Gastroesophageal sphincter (tissue), 4 donors: ENCODE measurements at regions not wholly inside any gene's neighbourhood (a gene's known extent, or its start where the extent isn't known, plus 50 kb on each side); places are given as distances from the start of the nearest gene placed in this dataset.

ENCODE experiments used
- ATAC-seq: fragments of 150-250 bp; one replicate; pipeline ENCODE4 v1.9.1; 2016; ENCODE audit warnings: mild to moderate bottlenecking, moderate library complexity
- H3K27ac ChIP-seq, 4 donors: fragments of 200-600 bp; sonication (generic) in 3 of 4; 1 replicate in 3 of 4; 2 replicates in 1 of 4; pipeline ENCODE4 v1.5.1; 2016 to 2019
- H3K27me3 ChIP-seq: fragments of 200-600 bp; sonication (generic); one replicate; pipeline ENCODE4 v1.5.1; 2019
- H3K36me3 ChIP-seq, 2 donors: fragments of 200-600 bp; sonication (generic); one replicate each; pipeline ENCODE4 v1.5.1; 2019; ENCODE audit warnings: control low read depth in 1 of 2
- H3K4me1 ChIP-seq, 3 donors: fragments of 200-600 bp; sonication (generic); 1 replicate in 2 of 3; 2 replicates in 1 of 3; pipeline ENCODE4 v1.5.1; 2016 to 2019; ENCODE audit warnings: control low read depth in 2 of 3
- H3K4me3 ChIP-seq, 2 donors: fragments of 200-600 bp; sonication (generic); one replicate each; pipeline ENCODE4 v1.5.1; 2019; ENCODE audit warnings: mild to moderate bottlenecking in 1 of 2, moderate library complexity in 1 of 2
- H3K9me3 ChIP-seq, 3 donors: fragments of 200-600 bp; sonication (generic); one replicate each; pipeline ENCODE4 v1.5.1; 2017 to 2019; ENCODE audit warnings: control low read depth in 2 of 3
- CTCF ChIP-seq, 4 experiments: fragments of 200-600 bp in 2 of 4; fragments of 450-650 bp in 2 of 4; sonication (generic) in 1 of 4; IDR thresholded peaks; one replicate each; pipeline ENCODE4 v1.5.1; 2017 to 2019; ENCODE audit warnings: antibody characterized with exemption in 4 of 4, mild to moderate bottlenecking in 2 of 4, moderate library complexity in 2 of 4
- EP300 ChIP-seq: sonication (generic); formaldehyde crosslinking; IDR thresholded peaks from one replicate; pipeline ENCODE4 v1.6.1; 2017; ENCODE audit warnings: antibody characterized with exemption, mild to moderate bottlenecking
- POLR2A ChIP-seq, 2 donors: fragments of 450-650 bp; IDR thresholded peaks; one replicate each; pipeline ENCODE4 v1.6.1; 2017; ENCODE audit warnings: antibody characterized with exemption in 2 of 2, mild to moderate bottlenecking in 2 of 2, moderate library complexity in 1 of 2
- POLR2AphosphoS5 ChIP-seq: sonication (generic); formaldehyde crosslinking; IDR thresholded peaks from one replicate; pipeline ENCODE4 v1.6.1; 2017; ENCODE audit warnings: antibody characterized with exemption
- WGBS, 2 donors: methylation state at CpG; one replicate each; pipeline ENCODE4 v1.1.5; 2018; ENCODE audit warnings: low coverage in 1 of 2; 5-methylcytosine and 5-hydroxymethylcytosine counted together

GRCh38 chr10:120162471-120162870, 269.9 kb downstream of the SEC23IP start:
- TF ChIP-seq EP300 (no peak), POLR2AphosphoS5 (no peak), POLR2A (IDR thresholded peaks at IDR 0.05) (no peak), CTCF (IDR thresholded peaks at IDR 0.05) (no peak)
- Histone ChIP-seq H3K9me3 (peaks cover 0 to 9% (median 0%) of the 10 kb centered on the region in 3 donors), H3K27me3 (peaks cover 3% of the 10 kb centered on the region), H3K36me3 (no peaks in the 10 kb centered on the region), H3K27ac (no peak overlapping the region), H3K4me1 (no peaks in the 10 kb centered on the region), H3K4me3 (no peak overlapping the region)
- WGBS, 2 donors: 86 to 100% methylated on average over 1 to 2 of the region's 4 CpGs
- ATAC-seq: no peak

- H3K4me3 ChIP-seq: no peak overlapping the region
- no peaks in the 10 kb centered on the region for H3K4me1 ChIP-seq
- 45 to 78% methylated on average over 3 to 4 of the region's 4 CpGs for WGBS, 2 donors
- no peaks in the 10 kb centered on the region for H3K9me3 ChIP-seq
- TF ChIP-seq POLR2AphosphoS5 (no peak), EP300 (no peak), POLR2A (IDR thresholded peaks at IDR 0.05) (no peak), CTCF (IDR thresholded peaks at IDR 0.05) (no peak)
- no peak overlapping the region for H3K27ac ChIP-seq
- H3K36me3 ChIP-seq: no peaks in the 10 kb centered on the region
- no peak for ATAC-seq
- no peaks in the 10 kb centered on the region for H3K27me3 ChIP-seq
Measured at GRCh38 chr10:120172356-120172755, 279.8 kb downstream of the SEC23IP start.

GRCh38 chr10:120174491-120174890, 282.0 kb downstream of the SEC23IP start:
- no peak for ATAC-seq
- no peak overlapping the region for H3K27ac ChIP-seq
- no peaks in the 10 kb centered on the region for H3K36me3 ChIP-seq
- no peak overlapping the region for H3K4me3 ChIP-seq
- TF ChIP-seq CTCF (IDR thresholded peaks at IDR 0.05) (no peak), POLR2A (IDR thresholded peaks at IDR 0.05) (no peak), POLR2AphosphoS5 (no peak), EP300 (no peak)
- H3K27me3 ChIP-seq: no peaks in the 10 kb centered on the region
- H3K9me3 ChIP-seq: no peaks in the 10 kb centered on the region
- no peaks in the 10 kb centered on the region for H3K4me1 ChIP-seq
- WGBS, 2 donors: 50 to 54% methylated on average over 1 of the region's 1 CpG

GRCh38 chr10:120177330-120177729, 279.7 kb upstream of the PLPP4 start:
- Histone ChIP-seq H3K4me1 (no peaks in the 10 kb centered on the region), H3K27ac (no peak overlapping the region), H3K9me3 (no peaks in the 10 kb centered on the region), H3K36me3 (no peaks in the 10 kb centered on the region), H3K4me3 (no peak overlapping the region), H3K27me3 (no peaks in the 10 kb centered on the region)
- WGBS, 2 donors: 78 to 79% methylated on average over 9 to 10 of the region's 10 CpGs
- TF ChIP-seq POLR2AphosphoS5: no peak
- no peak for TF ChIP-seq EP300
- ATAC-seq: no peak

- H3K27ac ChIP-seq: no peak overlapping the region
- H3K4me3 ChIP-seq: no peak overlapping the region
- no peaks in the 10 kb centered on the region for H3K4me1 ChIP-seq
- no peak for ATAC-seq
- no peaks in the 10 kb centered on the region for H3K27me3 ChIP-seq
- WGBS, 2 donors: 68 to 100% methylated on average over 1 to 3 of the region's 3 CpGs
- H3K36me3 ChIP-seq: no peaks in the 10 kb centered on the region
- no peak for TF ChIP-seq POLR2A (IDR thresholded peaks at IDR 0.05)
- TF ChIP-seq CTCF (IDR thresholded peaks at IDR 0.05): no peak
- no peak for TF ChIP-seq POLR2AphosphoS5
- no peak for TF ChIP-seq EP300
- H3K9me3 ChIP-seq: no peaks in the 10 kb centered on the region
Measured at GRCh38 chr10:120180160-120180559, 276.9 kb upstream of the PLPP4 start.
